ENCODE measurements at regions not wholly inside any gene's neighbourhood (a gene's known extent, or its start where the extent isn't known, plus 50 kb on each side); places are given as distances from the start of the nearest gene placed in this dataset.

GRCh38 chr19:30084390-30084819 lies 142.4 kb downstream of the URI1 start:
- TF ChIP-seq CTCF (IDR thresholded peaks at IDR 0.05) (no peak), POLR2A (IDR thresholded peaks at IDR 0.05) (no peak), POLR2AphosphoS5 (IDR thresholded peaks at IDR 0.05) (no peak)

Measured in upper lobe of left lung (tissue), 4 donors.